ENCODE measurements at regions not wholly inside any gene's neighbourhood (a gene's known extent, or its start where the extent isn't known, plus 50 kb on each side); places are given as distances from the start of the nearest gene placed in this dataset.

DNA sequence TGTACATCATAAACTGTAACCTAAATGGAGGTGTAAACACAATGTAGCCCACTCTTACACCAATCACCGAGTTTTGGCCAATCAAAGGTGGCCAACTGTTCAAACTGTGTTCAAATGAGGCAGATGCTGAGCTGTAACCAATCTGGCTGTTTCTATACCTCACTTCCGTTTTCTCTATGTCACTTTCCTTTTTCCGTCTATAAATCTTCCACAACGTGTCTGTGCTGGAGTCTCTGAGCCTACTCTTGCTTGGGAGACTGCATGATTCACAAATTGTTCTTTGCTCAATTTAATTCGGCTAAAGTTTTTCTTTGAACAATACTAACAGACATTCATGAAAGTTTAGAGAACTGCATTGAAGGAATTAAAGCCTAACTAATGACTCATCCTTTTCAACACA is 547.1 kb upstream of the USP15 start:
- Histone ChIP-seq H3K4me2 (ENCODE audit: low read depth, low read length, poor library complexity, severe bottlenecking) (no peak overlapping the region), H3K4me1 (ENCODE audit: insufficient read depth, low read length, poor library complexity, severe bottlenecking) (no peaks in the 10 kb centered on the region)

GRCh38 chr12:61717986-61718385 is 542.2 kb upstream of the USP15 start:
- no peaks in the 10 kb centered on the region for H3K9me3 ChIP-seq (ENCODE audit: insufficient read depth, low read depth, low read length)
- TF ChIP-seq, protein P1, sequence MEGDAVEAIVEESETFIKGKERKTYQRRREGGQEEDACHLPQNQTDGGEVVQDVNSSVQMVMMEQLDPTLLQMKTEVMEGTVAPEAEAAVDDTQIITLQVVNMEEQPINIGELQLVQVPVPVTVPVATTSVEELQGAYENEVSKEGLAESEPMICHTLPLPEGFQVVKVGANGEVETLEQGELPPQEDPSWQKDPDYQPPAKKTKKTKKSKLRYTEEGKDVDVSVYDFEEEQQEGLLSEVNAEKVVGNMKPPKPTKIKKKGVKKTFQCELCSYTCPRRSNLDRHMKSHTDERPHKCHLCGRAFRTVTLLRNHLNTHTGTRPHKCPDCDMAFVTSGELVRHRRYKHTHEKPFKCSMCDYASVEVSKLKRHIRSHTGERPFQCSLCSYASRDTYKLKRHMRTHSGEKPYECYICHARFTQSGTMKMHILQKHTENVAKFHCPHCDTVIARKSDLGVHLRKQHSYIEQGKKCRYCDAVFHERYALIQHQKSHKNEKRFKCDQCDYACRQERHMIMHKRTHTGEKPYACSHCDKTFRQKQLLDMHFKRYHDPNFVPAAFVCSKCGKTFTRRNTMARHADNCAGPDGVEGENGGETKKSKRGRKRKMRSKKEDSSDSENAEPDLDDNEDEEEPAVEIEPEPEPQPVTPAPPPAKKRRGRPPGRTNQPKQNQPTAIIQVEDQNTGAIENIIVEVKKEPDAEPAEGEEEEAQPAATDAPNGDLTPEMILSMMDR (conservative IDR thresholded peaks at IDR 0.05; ENCODE audit: low read length) = no peak
- no peak for TF ChIP-seq EZH2phosphoT487 (IDR thresholded peaks at IDR 0.05; ENCODE audit: borderline replicate concordance)
- H3K79me2 ChIP-seq (ENCODE audit: insufficient read depth, low read length) = no peaks in the 10 kb centered on the region
- H3F3A ChIP-seq (ENCODE audit: low read depth) = no peaks in the 10 kb centered on the region
- no peaks in the 10 kb centered on the region for H3K4me1 ChIP-seq (ENCODE audit: insufficient read depth, low read length, poor library complexity, severe bottlenecking)
- no peaks in the 10 kb centered on the region for H3K36me3 ChIP-seq (ENCODE audit: insufficient read depth, low read length)
- H3K27me3 ChIP-seq (ENCODE audit: insufficient read depth, low read length, poor library complexity, severe bottlenecking) = no peaks in the 10 kb centered on the region
- H3K9me2 ChIP-seq (replicated peaks; ENCODE audit: low read depth, low read length) = no peaks in the 10 kb centered on the region
- no peaks in the 10 kb centered on the region for H4K20me1 ChIP-seq (ENCODE audit: insufficient read depth, low read length, poor library complexity, severe bottlenecking)
- H3K4me3 ChIP-seq (ENCODE audit: low read length, poor library complexity, severe bottlenecking) = no peak overlapping the region
- no peak overlapping the region for H2AFZ ChIP-seq (ENCODE audit: low read length)
- no peak overlapping the region for H3K9ac ChIP-seq (ENCODE audit: low read depth, low read length, poor library complexity, severe bottlenecking)
- no peak overlapping the region for H3K4me2 ChIP-seq (ENCODE audit: low read depth, low read length, poor library complexity, severe bottlenecking)

More for the DNA sequence above, 547.1 kb upstream of the USP15 start:
- Histone ChIP-seq H3K9me3 (ENCODE audit: insufficient read depth, low read depth, low read length) (no peaks in the 10 kb centered on the region), H3K4me3 (ENCODE audit: low read length, poor library complexity, severe bottlenecking) (no peak overlapping the region), H3K27me3 (ENCODE audit: insufficient read depth, low read length, poor library complexity, severe bottlenecking) (no peaks in the 10 kb centered on the region), H2AFZ (ENCODE audit: low read length) (no peak overlapping the region), H3K79me2 (ENCODE audit: insufficient read depth, low read length) (no peaks in the 10 kb centered on the region), H3K36me3 (ENCODE audit: insufficient read depth, low read length) (no peaks in the 10 kb centered on the region), H3K9me2 (replicated peaks; ENCODE audit: low read depth, low read length) (no peaks in the 10 kb centered on the region), H3F3A (ENCODE audit: low read depth) (no peaks in the 10 kb centered on the region), H4K20me1 (ENCODE audit: insufficient read depth, low read length, poor library complexity, severe bottlenecking) (no peaks in the 10 kb centered on the region), H3K9ac (ENCODE audit: low read depth, low read length, poor library complexity, severe bottlenecking) (no peak overlapping the region)
- TF ChIP-seq, protein P1 (conservative IDR thresholded peaks at IDR 0.05; ENCODE audit: low read length) = no peak
- TF ChIP-seq EZH2phosphoT487 (IDR thresholded peaks at IDR 0.05; ENCODE audit: borderline replicate concordance) = no peak

GRCh38 chr12:61739925-61740324 is 520.3 kb upstream of the USP15 start:
- no peaks in the 10 kb centered on the region for H3K27me3 ChIP-seq (ENCODE audit: insufficient read depth, low read length, poor library complexity, severe bottlenecking)
- H3K36me3 ChIP-seq (ENCODE audit: insufficient read depth, low read length) = no peaks in the 10 kb centered on the region
- no peak overlapping the region for H3K4me3 ChIP-seq (ENCODE audit: low read length, poor library complexity, severe bottlenecking)
- TF ChIP-seq EZH2phosphoT487 (IDR thresholded peaks at IDR 0.05; ENCODE audit: borderline replicate concordance) = no peak
- TF ChIP-seq, protein P1 (conservative IDR thresholded peaks at IDR 0.05; ENCODE audit: low read length) = no peak
- H3K4me1 ChIP-seq (ENCODE audit: insufficient read depth, low read length, poor library complexity, severe bottlenecking) = no peaks in the 10 kb centered on the region
- H3K9me2 ChIP-seq (replicated peaks; ENCODE audit: low read depth, low read length) = no peaks in the 10 kb centered on the region
- H3K9me3 ChIP-seq (ENCODE audit: insufficient read depth, low read depth, low read length) = no peaks in the 10 kb centered on the region
- no peak overlapping the region for H2AFZ ChIP-seq (ENCODE audit: low read length)
- H3K4me2 ChIP-seq (ENCODE audit: low read depth, low read length, poor library complexity, severe bottlenecking) = no peak overlapping the region
- no peaks in the 10 kb centered on the region for H3F3A ChIP-seq (ENCODE audit: low read depth)
- H3K79me2 ChIP-seq (ENCODE audit: insufficient read depth, low read length) = no peaks in the 10 kb centered on the region
- H3K9ac ChIP-seq (ENCODE audit: low read depth, low read length, poor library complexity, severe bottlenecking) = no peak overlapping the region
- no peaks in the 10 kb centered on the region for H4K20me1 ChIP-seq (ENCODE audit: insufficient read depth, low read length, poor library complexity, severe bottlenecking)

Data from Loucy (cell line).